ENCODE measurements at regions not wholly inside any gene's neighbourhood (a gene's known extent, or its start where the extent isn't known, plus 50 kb on each side); places are given as distances from the start of the nearest gene placed in this dataset.

DNA sequence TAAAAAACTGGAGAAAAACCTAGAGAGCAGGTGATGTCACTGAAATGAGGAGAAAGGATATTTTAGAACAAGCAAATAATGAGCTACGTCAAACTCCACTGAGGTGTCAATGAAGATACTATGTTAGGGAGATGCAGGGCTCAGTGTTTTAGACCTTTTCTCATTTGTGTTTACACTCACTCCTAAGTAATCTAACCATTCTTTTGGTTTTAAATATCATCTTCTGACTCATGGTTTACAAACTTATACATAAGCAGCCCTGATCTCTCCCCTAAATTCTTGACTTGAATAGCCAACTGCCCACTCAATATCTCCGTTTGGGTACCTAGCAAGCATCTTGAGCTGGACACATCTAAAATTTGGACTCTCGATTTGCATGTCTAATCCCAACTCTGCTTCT lies 272.4 kb downstream of the MEF2C start:
- Histone ChIP-seq H3K9ac (ENCODE audit: extremely low read depth, insufficient read length, low read length) (no peak overlapping the region), H2AFZ (ENCODE audit: low read length) (no peak overlapping the region), H4K91ac (ENCODE audit: insufficient read length, low read depth, low read length) (no peak overlapping the region), H3K79me1 (ENCODE audit: insufficient read depth, low read depth, low read length, poor library complexity, severe bottlenecking) (no peaks in the 10 kb centered on the region), H2BK12ac (ENCODE audit: insufficient read length, low read depth, low read length) (no peak overlapping the region), H3K4ac (ENCODE audit: low read depth, low read length) (no peak overlapping the region), H3K27me3 (ENCODE audit: insufficient read depth, low read length) (no peaks in the 10 kb centered on the region), H2BK15ac (ENCODE audit: low read depth, low read length) (no peak overlapping the region), H3K23me2 (ENCODE audit: insufficient read length, low read depth, low read length, poor library complexity, severe bottlenecking) (no peaks in the 10 kb centered on the region), H2BK20ac (ENCODE audit: low read depth, low read length, poor library complexity, severe bottlenecking) (no peak overlapping the region), H3K4me2 (ENCODE audit: insufficient read depth, insufficient read length, low read length) (no peak overlapping the region), H4K5ac (ENCODE audit: insufficient read length, low read depth, low read length) (no peak overlapping the region), H2BK5ac (ENCODE audit: insufficient read length, low read length) (no peak overlapping the region), H2AK5ac (ENCODE audit: insufficient read length, low read length) (no peak overlapping the region), H3K14ac (ENCODE audit: insufficient read depth, low read length) (no peak overlapping the region), H3K56ac (ENCODE audit: insufficient read length, low read depth, low read length) (no peak overlapping the region), H3T11ph (ENCODE audit: low read length) (no peak overlapping the region), H4K20me1 (ENCODE audit: control insufficient read depth, insufficient read depth, insufficient read length) (no peaks in the 10 kb centered on the region), H2BK120ac (ENCODE audit: low read depth, low read length, poor library complexity, severe bottlenecking) (no peak overlapping the region), H3K79me2 (ENCODE audit: insufficient read depth, low read length) (no peaks in the 10 kb centered on the region), H3K4me1 (ENCODE audit: insufficient read depth, low read length) (no peaks in the 10 kb centered on the region), H3K9me3 (ENCODE audit: control insufficient read depth, low read depth, low read length) (no peaks in the 10 kb centered on the region), H3K23ac (ENCODE audit: insufficient read length, low read depth, low read length) (no peak overlapping the region), H3K27ac (ENCODE audit: insufficient read length, low read depth, low read length) (no peak overlapping the region), H4K8ac (replicated peaks; ENCODE audit: insufficient read length, low read depth, low read length) (no peak overlapping the region), H3K18ac (ENCODE audit: insufficient read length, low read depth, low read length) (no peak overlapping the region)
- no peak overlapping the region for H3K4me3 Mint-ChIP-seq
- H3K9me3 Mint-ChIP-seq: peaks cover 5 to 6% of the 10 kb centered on the region in 2 experiments; a peak in 4 of 5 replicates
- peaks cover 1% of the 10 kb centered on the region; the same call in 1 of the 2 replicates for H3K27me3 Mint-ChIP-seq (ENCODE audit: low read depth)
- H3K4me1 Mint-ChIP-seq: peaks cover 2 to 4% of the 10 kb centered on the region in 2 experiments; a peak in 1 of 4 replicates
- peaks cover 0 to 8% (median 0%) of the 10 kb centered on the region in 3 experiments; a peak in 2 of 7 replicates for H3K36me3 Mint-ChIP-seq (ENCODE audit: insufficient read depth in 1 of 3, low read depth in 3 of 3)
- no peak for TF ChIP-seq CTCF (conservative IDR thresholded peaks at IDR 0.05)
- WGBS (ENCODE audit: extremely low coverage, insufficient read length, low lambda C conversion rate): no CpG with 5 or more reads among the region's 3 CpGs
- H3K27ac Mint-ChIP-seq: no peak overlapping the region
- no peak for DNase-seq
